IMR-90 (cell line): ENCODE measurements at regions not wholly inside any gene's neighbourhood (a gene's known extent, or its start where the extent isn't known, plus 50 kb on each side); places are given as distances from the start of the nearest gene placed in this dataset.

Source experiments
- ATAC-seq: fragments of 200-7000 bp; cut with Tn5 transposase; 2 replicates; pipeline ENCODE4 v1.9.1; 2020; ENCODE audit warnings: low read depth, mild to moderate bottlenecking, moderate library complexity
- BruUV-seq: library from RNA; stranded (reverse); fragments of 400-500 nt; replicated peaks from 2 replicates; lab custom pipeline; 2021; lab: Mats Ljungman, UMichigan
- CTCF ChIA-PET: fragments of 300-600 bp; formaldehyde crosslinking; extraction: SDS; loops from one replicate; lab custom pipeline; 2021; ENCODE audit warnings: antibody characterized with exemption; lab: Yijun Ruan, JAX
- POLR2A ChIA-PET: fragments of 300-600 bp; sonication (Branson Sonifier 250); formaldehyde crosslinking; loops from one replicate; lab custom pipeline; 2022; ENCODE audit warnings: antibody characterized with exemption; ENCODE audit not compliant: unreplicated experiment; lab: Charles Lee
- DNase-seq: peaks from one replicate; pipeline ENCODE4 v3.0.0; 2013
- H2AFZ ChIP-seq: replicated peaks from 2 replicates; pipeline ENCODE3; 2013; ENCODE audit warnings: low read length, mild to moderate bottlenecking; ENCODE audit not compliant: poor library complexity
- H2AK5ac ChIP-seq: 2 replicates; pipeline ENCODE4 v1.6.1; 2013; ENCODE audit warnings: low read depth, low read length, inconsistent platforms
- H2AK9ac ChIP-seq: replicated peaks from 2 replicates; pipeline ENCODE3; 2013; ENCODE audit warnings: mild to moderate bottlenecking, low read depth, low read length, moderate library complexity; ENCODE audit not compliant: poor library complexity
- H2BK120ac ChIP-seq: 2 replicates; pipeline ENCODE4 v1.6.1; 2013; ENCODE audit warnings: low read depth, low read length, inconsistent platforms
- H2BK15ac ChIP-seq: 3 replicates; pipeline ENCODE4 v1.6.1; 2013; ENCODE audit warnings: low read depth, low read length, inconsistent platforms
- H2BK20ac ChIP-seq: 2 replicates; pipeline ENCODE4 v1.6.1; 2013; ENCODE audit warnings: low read depth, mild to moderate bottlenecking, inconsistent platforms, low read length, moderate library complexity
- H2BK5ac ChIP-seq: 2 replicates; pipeline ENCODE4 v1.6.1; 2013; ENCODE audit warnings: mild to moderate bottlenecking, low read depth, low read length, inconsistent platforms; ENCODE audit not compliant: poor library complexity, severe bottlenecking
- H3K14ac ChIP-seq: replicated peaks from 2 replicates; pipeline ENCODE4 v1.6.1; 2013; ENCODE audit warnings: low read depth, low read length, inconsistent platforms
- H3K18ac ChIP-seq: 2 replicates; pipeline ENCODE4 v1.6.1; 2013; ENCODE audit warnings: low read depth, low read length, control low read depth
- H3K23ac ChIP-seq: 2 replicates; pipeline ENCODE4 v1.6.1; 2013; ENCODE audit warnings: low read depth, low read length, inconsistent platforms
- H3K27ac ChIP-seq: 2 replicates; pipeline ENCODE4 v1.5.1; 2013; ENCODE audit warnings: mild to moderate bottlenecking, control low read depth, low read length; ENCODE audit not compliant: insufficient read depth
- H3K27me3 ChIP-seq: 2 replicates; pipeline ENCODE4 v1.6.1; 2013; ENCODE audit warnings: low read length; ENCODE audit not compliant: control insufficient read depth, insufficient read depth
- H3K36me3 ChIP-seq: 2 replicates; pipeline ENCODE4 v1.6.1; 2013; ENCODE audit warnings: low read length, mixed read lengths; ENCODE audit not compliant: control insufficient read depth, insufficient read depth
- H3K4ac ChIP-seq: 2 replicates; pipeline ENCODE4 v1.6.1; 2013; ENCODE audit warnings: low read depth, low read length, inconsistent platforms
- H3K4me1 ChIP-seq: 2 replicates; pipeline ENCODE4 v1.6.1; 2013; ENCODE audit warnings: low read length, mixed read lengths; ENCODE audit not compliant: control insufficient read depth, insufficient read depth
- H3K4me2 ChIP-seq: 2 replicates; pipeline ENCODE4 v1.6.1; 2013; ENCODE audit warnings: low read depth, mild to moderate bottlenecking, control low read depth, low read length, moderate library complexity
- H3K4me3 ChIP-seq: 2 replicates; pipeline ENCODE4 v1.5.1; 2013; ENCODE audit warnings: low read depth, mild to moderate bottlenecking, control low read depth, low read length, moderate library complexity; ENCODE audit not compliant: insufficient read depth
- H3K56ac ChIP-seq: 2 replicates; pipeline ENCODE4 v1.6.1; 2013; ENCODE audit warnings: low read length, inconsistent platforms; ENCODE audit not compliant: insufficient read depth; ENCODE audit errors: extremely low read depth
- H3K79me1 ChIP-seq, 2 experiments: 2 replicates each; pipeline ENCODE4 v1.6.1; 2013; ENCODE audit warnings: low read length in 2 of 2, inconsistent platforms in 1 of 2, low read depth in 1 of 2
- H3K9ac ChIP-seq: 2 replicates; pipeline ENCODE4 v1.6.1; 2013; ENCODE audit warnings: low read depth, low read length, control low read depth
- H3K9me1 ChIP-seq: 2 replicates; pipeline ENCODE4 v1.6.1; 2013; ENCODE audit warnings: low read length, inconsistent platforms; ENCODE audit not compliant: insufficient read depth
- H3K9me3 ChIP-seq: 2 replicates; pipeline ENCODE4 v1.6.1; 2013; ENCODE audit warnings: low read length; ENCODE audit not compliant: control insufficient read depth, insufficient read depth
- H4K20me1 ChIP-seq: 2 replicates; pipeline ENCODE4 v1.6.1; 2013; ENCODE audit warnings: low read length, inconsistent platforms; ENCODE audit not compliant: insufficient read depth
- H4K5ac ChIP-seq: 2 replicates; pipeline ENCODE4 v1.6.1; 2013; ENCODE audit warnings: mild to moderate bottlenecking, low read depth, low read length, control low read depth
- H4K8ac ChIP-seq, 2 experiments: 2 replicates each; pipeline ENCODE4 v1.6.1; 2013; ENCODE audit warnings: low read depth in 2 of 2, low read length in 2 of 2, control low read depth in 1 of 2, inconsistent platforms in 1 of 2
- H4K91ac ChIP-seq: 2 replicates; pipeline ENCODE4 v1.6.1; 2013; ENCODE audit warnings: low read depth, low read length, inconsistent platforms; ENCODE audit not compliant: insufficient read depth
- BHLHE40 ChIP-seq: fragments of 150-350 bp; IDR thresholded peaks from 2 replicates; pipeline ENCODE4 v1.6.1; 2016; ENCODE audit warnings: mild to moderate bottlenecking, low read depth, low read length
- CEBPB ChIP-seq: IDR thresholded peaks from 2 replicates; pipeline ENCODE4 v1.6.1; 2012; ENCODE audit warnings: low read depth, low read length, improper control_type of control experiment
- CHD1 ChIP-seq: IDR thresholded peaks from 2 replicates; pipeline ENCODE4 v1.6.1; 2012; ENCODE audit warnings: low read depth, low read length, improper control_type of control experiment
- CTCF ChIP-seq: conservative IDR thresholded peaks from 2 replicates; pipeline ENCODE4 v1.5.1; 2012; ENCODE audit warnings: mild to moderate bottlenecking, low read depth, low read length, improper control_type of control experiment
- FOS ChIP-seq: fragments of 150-350 bp; IDR thresholded peaks from 2 replicates; pipeline ENCODE4 v1.6.1; 2016; ENCODE audit warnings: low read depth, low read length
- MAFK ChIP-seq: IDR thresholded peaks from 2 replicates; pipeline ENCODE4 v1.6.1; 2012; ENCODE audit warnings: low read depth, low read length, improper control_type of control experiment
- MAZ ChIP-seq: IDR thresholded peaks from 2 replicates; pipeline ENCODE4 v1.6.1; 2012; ENCODE audit warnings: low read depth, mild to moderate bottlenecking, low read length, improper control_type of control experiment, moderate library complexity, borderline replicate concordance
- MXI1 ChIP-seq: IDR thresholded peaks from 2 replicates; pipeline ENCODE4 v1.6.1; 2012; ENCODE audit warnings: low read depth, mild to moderate bottlenecking, low read length, moderate library complexity, borderline replicate concordance
- NFE2L2 ChIP-seq: fragments of 150-350 bp; IDR thresholded peaks from 2 replicates; pipeline ENCODE4 v1.6.1; 2016; ENCODE audit warnings: low read depth, mild to moderate bottlenecking, low read length
- POLR2A ChIP-seq: IDR thresholded peaks from 2 replicates; pipeline ENCODE4 v1.6.1; 2012; ENCODE audit warnings: mild to moderate bottlenecking, low read depth, low read length
- RAD21 ChIP-seq: IDR thresholded peaks from 2 replicates; pipeline ENCODE4 v1.6.1; 2012; ENCODE audit warnings: low read length, improper control_type of control experiment
- RCOR1 ChIP-seq: IDR thresholded peaks from 2 replicates; pipeline ENCODE4 v1.6.1; 2012; ENCODE audit warnings: mild to moderate bottlenecking, low read length, improper control_type of control experiment; ENCODE audit not compliant: insufficient replicate concordance
- RFX5 ChIP-seq: IDR thresholded peaks from 2 replicates; pipeline ENCODE4 v1.8.0; 2012; ENCODE audit warnings: low read depth, mild to moderate bottlenecking, low read length, moderate library complexity
- SMC3 ChIP-seq: fragments of 150-350 bp; IDR thresholded peaks from 2 replicates; pipeline ENCODE4 v1.6.1; 2016; ENCODE audit warnings: low read depth, mild to moderate bottlenecking, antibody characterized with exemption, low read length, moderate library complexity
- USF2 ChIP-seq: fragments of 150-350 bp; IDR thresholded peaks from 2 replicates; pipeline ENCODE4 v1.6.1; 2017; ENCODE audit warnings: mild to moderate bottlenecking, antibody characterized with exemption, low read length, low read depth
- WGBS, 2 experiments: methylation state at CpG; one replicate each; pipeline versions ENCODE4 v1.1.5 to v1.1.7; 2013; ENCODE audit warnings: missing lambda C conversion rate in 2 of 2; ENCODE audit not compliant: insufficient read length in 1 of 2; ENCODE audit errors: extremely low coverage in 2 of 2; 5-methylcytosine and 5-hydroxymethylcytosine counted together
- dilution Hi-C: fragments of 300-500 bp; cut with HindIII; formaldehyde crosslinking; loops from one replicate; pipeline ENCODE4 v1.14.3; 2018; ENCODE audit warnings: low sequenced_read_pairs; ENCODE audit not compliant: unreplicated experiment
- in situ Hi-C: fragments of 300-500 bp; cut with MboI; formaldehyde crosslinking; loops from 3 replicates; pipeline ENCODE4 v1.14.3; 2019; ENCODE audit warnings: low sequenced_read_pairs, inconsistent platforms, mixed read lengths
- intact Hi-C: fragments of 100-400 bp; cut with micrococcal nuclease; formaldehyde crosslinking; loops from 2 replicates; pipeline ENCODE4 v1.10.0; 2022
- TF ChIP-seq, protein P1 (sequence below): fragments of 150-350 bp; IDR thresholded peaks from 2 replicates; pipeline ENCODE4 v1.6.1; 2016; ENCODE audit warnings: low read depth, mild to moderate bottlenecking, low read length, moderate library complexity, borderline replicate concordance

DNA sequence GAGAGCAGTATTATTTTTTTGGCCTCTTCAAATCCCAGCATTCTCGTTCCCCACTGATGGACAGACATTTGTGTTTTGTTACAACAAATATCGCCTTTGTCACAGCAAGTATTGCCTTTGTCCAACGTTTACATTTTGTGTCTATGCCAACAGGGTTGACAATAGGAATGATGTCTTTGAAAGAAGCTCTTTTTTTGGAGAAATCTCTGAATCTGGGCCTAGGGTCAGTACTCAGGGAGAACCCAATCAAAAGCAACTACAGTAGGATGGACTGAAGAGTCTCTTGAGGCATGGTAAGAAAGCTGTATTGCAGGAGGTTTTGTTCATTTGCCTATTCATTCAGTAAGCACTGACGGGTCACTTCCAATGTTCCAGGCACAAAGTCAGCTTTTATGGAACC, 57.7 kb upstream of the KLF14 start:
- Histone ChIP-seq H3K4ac (no peak overlapping the region), H2BK15ac (no peak overlapping the region), H3K79me1 (no peaks in the 10 kb centered on the region), H4K91ac (no peak overlapping the region), H3K27ac (no peak overlapping the region), H2AFZ (no peak overlapping the region), H3K27me3 (peaks cover 15% of the 10 kb centered on the region), H2BK5ac (no peak overlapping the region), H3K23ac (no peak overlapping the region), H2AK9ac (no peak overlapping the region), H3K4me2 (no peak overlapping the region), H3K9me1 (no peaks in the 10 kb centered on the region), H2AK5ac (no peak overlapping the region), H3K4me3 (no peak overlapping the region), H3K36me3 (no peaks in the 10 kb centered on the region), H3K14ac (no peak overlapping the region), H4K8ac (no peak overlapping the region), H3K4me1 (no peaks in the 10 kb centered on the region), H3K9ac (no peak overlapping the region), H4K5ac (no peak overlapping the region), H2BK120ac (no peak overlapping the region), H3K9me3 (no peaks in the 10 kb centered on the region), H3K18ac (no peak overlapping the region), H4K20me1 (no peaks in the 10 kb centered on the region), H2BK20ac (no peak overlapping the region), H3K56ac (no peak overlapping the region)
- BruUV-seq, result no TSS peak
- CTCF ChIA-PET, result interaction anchor here (0.6 kb wide), 1 partner anchor 67 kb away, joined by 3 read pairs; no protein-coding TSS in a partner anchor
- no peak for TF ChIP-seq RCOR1
- TF ChIP-seq NFE2L2, result no peak
- TF ChIP-seq RAD21, result no peak
- no peak for TF ChIP-seq MXI1
- no peak for TF ChIP-seq SMC3
- no peak for TF ChIP-seq BHLHE40
- TF ChIP-seq FOS, result no peak
- TF ChIP-seq USF2, result no peak
- no peak for TF ChIP-seq MAFK
- TF ChIP-seq, protein P1, sequence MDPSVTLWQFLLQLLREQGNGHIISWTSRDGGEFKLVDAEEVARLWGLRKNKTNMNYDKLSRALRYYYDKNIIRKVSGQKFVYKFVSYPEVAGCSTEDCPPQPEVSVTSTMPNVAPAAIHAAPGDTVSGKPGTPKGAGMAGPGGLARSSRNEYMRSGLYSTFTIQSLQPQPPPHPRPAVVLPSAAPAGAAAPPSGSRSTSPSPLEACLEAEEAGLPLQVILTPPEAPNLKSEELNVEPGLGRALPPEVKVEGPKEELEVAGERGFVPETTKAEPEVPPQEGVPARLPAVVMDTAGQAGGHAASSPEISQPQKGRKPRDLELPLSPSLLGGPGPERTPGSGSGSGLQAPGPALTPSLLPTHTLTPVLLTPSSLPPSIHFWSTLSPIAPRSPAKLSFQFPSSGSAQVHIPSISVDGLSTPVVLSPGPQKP, result no peak
- no peak for TF ChIP-seq POLR2A
- no peak for TF ChIP-seq MAZ
- no peak for TF ChIP-seq CEBPB
- no peak for TF ChIP-seq RFX5
- TF ChIP-seq CTCF, result no peak
- no peak for TF ChIP-seq CHD1
- DNase-seq, result no peak
- dilution Hi-C loops, result no loop called here
- no peak for ATAC-seq
- POLR2A ChIA-PET, result no interaction called here
- intact Hi-C loops, result no loop called here
- in situ Hi-C loops, result no loop called here
- WGBS, 2 experiments, result 67% methylated on average over 1 of the region's 4 CpGs; no CpG with 5 or more reads in 1 of the 2 experiments
